ENCODE measurements at regions not wholly inside any gene's neighbourhood (a gene's known extent, or its start where the extent isn't known, plus 50 kb on each side); places are given as distances from the start of the nearest gene placed in this dataset.

- TF ChIP-seq RFX5 (IDR thresholded peaks at IDR 0.05) = no peak
- TF ChIP-seq CEBPB (IDR thresholded peaks at IDR 0.05) = no peak
- TF ChIP-seq TFCP2L1 (CRISPR knock-in tag; IDR thresholded peaks at IDR 0.05) = no peak
- no peak for TF ChIP-seq EP300 (IDR thresholded peaks at IDR 0.05)
- no peak for TF ChIP-seq CTCF (IDR thresholded peaks at IDR 0.05)
- TF ChIP-seq KDM1A (IDR thresholded peaks at IDR 0.05; ENCODE audit: low read depth) = no peak
- no peak for TF ChIP-seq ELK1 (IDR thresholded peaks at IDR 0.05; ENCODE audit: low read depth, low read length)
Measured at GRCh38 chrX:147675819-147676218, 235.9 kb upstream of the FMR1 start.

Measured in A549 (cell line).